ENCODE measurements at regions not wholly inside any gene's neighbourhood (a gene's known extent, or its start where the extent isn't known, plus 50 kb on each side); places are given as distances from the start of the nearest gene placed in this dataset.

- TF ChIP-seq CHD2 (IDR thresholded peaks at IDR 0.05; ENCODE audit: low read length) = no peak
- TF ChIP-seq NANOG (IDR thresholded peaks at IDR 0.05; ENCODE audit: insufficient read depth, low read depth, low read length, poor library complexity, severe bottlenecking) = no peak
- TF ChIP-seq CREB1 (IDR thresholded peaks at IDR 0.05) = no peak
- no peak for TF ChIP-seq SIN3A (conservative IDR thresholded peaks at IDR 0.05 in 1 of 2, IDR thresholded peaks at IDR 0.05 in 1 of 2; ENCODE audit: low read depth in 1 of 2, low read length in 2 of 2)
- no peak for TF ChIP-seq GABPA (IDR thresholded peaks at IDR 0.05; ENCODE audit: borderline replicate concordance, insufficient read depth, low read length)
These were observed 223.0 kb upstream of the DMRT1 start (continued) for GRCh38 chr9:618478-618877.

Measured in H1 (cell line).